ENCODE measurements at regions not wholly inside any gene's neighbourhood (a gene's known extent, or its start where the extent isn't known, plus 50 kb on each side); places are given as distances from the start of the nearest gene placed in this dataset.
A peak's percentile ranks its signal among the peaks of the same experiment; 100 is the strongest.

- TF ChIP-seq FLYWCH1 (CRISPR knock-in tag; IDR thresholded peaks at IDR 0.05) (no peak), GFI1 (CRISPR knock-in tag; IDR thresholded peaks at IDR 0.05; ENCODE audit: borderline replicate concordance) (no peak), PHB2 (IDR thresholded peaks at IDR 0.05; ENCODE audit: partially characterized antibody) (no peak), CCAR2 (optimal IDR thresholded peaks at IDR 0.05; ENCODE audit: low read depth, low read length) (no peak), ZNF20 (CRISPR knock-in tag; IDR thresholded peaks at IDR 0.05) (no peak), ZNF781 (CRISPR knock-in tag; IDR thresholded peaks at IDR 0.05; ENCODE audit: borderline replicate concordance, not compliant biosample characterization) (peak; percentile 18), MED1 (CRISPR knock-in tag; IDR thresholded peaks at IDR 0.05) (peak; percentile 49), CENPBD1 (CRISPR knock-in tag; IDR thresholded peaks at IDR 0.05; ENCODE audit: borderline replicate concordance, low read depth) (no peak), HMG20B (CRISPR knock-in tag; conservative IDR thresholded peaks at IDR 0.05) (no peak), ZGPAT (CRISPR knock-in tag; IDR thresholded peaks at IDR 0.05) (no peak), NR2F2 (IDR thresholded peaks at IDR 0.05; ENCODE audit: borderline replicate concordance, low read depth) (no peak), RFX3 (CRISPR knock-in tag; IDR thresholded peaks at IDR 0.05) (no peak), SSRP1 (CRISPR knock-in tag; IDR thresholded peaks at IDR 0.05) (no peak), ZFP37 (CRISPR knock-in tag; IDR thresholded peaks at IDR 0.05; ENCODE audit: borderline replicate concordance) (no peak), ZNF546 (CRISPR knock-in tag; conservative IDR thresholded peaks at IDR 0.05) (no peak), ZNF205 (CRISPR knock-in tag; IDR thresholded peaks at IDR 0.05) (no peak), SOX5 (CRISPR knock-in tag; IDR thresholded peaks at IDR 0.05; ENCODE audit: borderline replicate concordance) (no peak; the same call in 1 of the 2 replicates), PCBP2 (optimal IDR thresholded peaks at IDR 0.05; ENCODE audit: low read depth, low read length, poor library complexity, severe bottlenecking) (no peak), ZNF263 (CRISPR knock-in tag; IDR thresholded peaks at IDR 0.05) (0 out of 2 replicates have a peak, but pooled peaks have one; percentile 7), AGO1 (IDR thresholded peaks at IDR 0.05; ENCODE audit: low read depth, low read length, poor library complexity, severe bottlenecking) (peak; percentile 62)
- TF ChIP-seq, protein P1, sequence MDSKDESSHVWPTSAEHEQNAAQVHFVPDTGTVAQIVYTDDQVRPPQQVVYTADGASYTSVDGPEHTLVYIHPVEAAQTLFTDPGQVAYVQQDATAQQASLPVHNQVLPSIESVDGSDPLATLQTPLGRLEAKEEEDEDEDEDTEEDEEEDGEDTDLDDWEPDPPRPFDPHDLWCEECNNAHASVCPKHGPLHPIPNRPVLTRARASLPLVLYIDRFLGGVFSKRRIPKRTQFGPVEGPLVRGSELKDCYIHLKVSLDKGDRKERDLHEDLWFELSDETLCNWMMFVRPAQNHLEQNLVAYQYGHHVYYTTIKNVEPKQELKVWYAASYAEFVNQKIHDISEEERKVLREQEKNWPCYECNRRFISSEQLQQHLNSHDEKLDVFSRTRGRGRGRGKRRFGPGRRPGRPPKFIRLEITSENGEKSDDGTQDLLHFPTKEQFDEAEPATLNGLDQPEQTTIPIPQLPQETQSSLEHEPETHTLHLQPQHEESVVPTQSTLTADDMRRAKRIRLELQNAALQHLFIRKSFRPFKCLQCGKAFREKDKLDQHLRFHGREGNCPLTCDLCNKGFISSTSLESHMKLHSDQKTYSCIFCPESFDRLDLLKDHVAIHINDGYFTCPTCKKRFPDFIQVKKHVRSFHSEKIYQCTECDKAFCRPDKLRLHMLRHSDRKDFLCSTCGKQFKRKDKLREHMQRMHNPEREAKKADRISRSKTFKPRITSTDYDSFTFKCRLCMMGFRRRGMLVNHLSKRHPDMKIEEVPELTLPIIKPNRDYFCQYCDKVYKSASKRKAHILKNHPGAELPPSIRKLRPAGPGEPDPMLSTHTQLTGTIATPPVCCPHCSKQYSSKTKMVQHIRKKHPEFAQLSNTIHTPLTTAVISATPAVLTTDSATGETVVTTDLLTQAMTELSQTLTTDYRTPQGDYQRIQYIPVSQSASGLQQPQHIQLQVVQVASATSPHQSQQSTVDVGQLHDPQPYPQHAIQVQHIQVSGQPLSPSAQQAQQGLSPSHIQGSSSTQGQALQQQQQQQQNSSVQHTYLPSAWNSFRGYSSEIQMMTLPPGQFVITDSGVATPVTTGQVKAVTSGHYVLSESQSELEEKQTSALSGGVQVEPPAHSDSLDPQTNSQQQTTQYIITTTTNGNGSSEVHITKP (CRISPR knock-in tag; IDR thresholded peaks at IDR 0.05; ENCODE audit: low read depth), result no peak
- TF ChIP-seq, protein P2, sequence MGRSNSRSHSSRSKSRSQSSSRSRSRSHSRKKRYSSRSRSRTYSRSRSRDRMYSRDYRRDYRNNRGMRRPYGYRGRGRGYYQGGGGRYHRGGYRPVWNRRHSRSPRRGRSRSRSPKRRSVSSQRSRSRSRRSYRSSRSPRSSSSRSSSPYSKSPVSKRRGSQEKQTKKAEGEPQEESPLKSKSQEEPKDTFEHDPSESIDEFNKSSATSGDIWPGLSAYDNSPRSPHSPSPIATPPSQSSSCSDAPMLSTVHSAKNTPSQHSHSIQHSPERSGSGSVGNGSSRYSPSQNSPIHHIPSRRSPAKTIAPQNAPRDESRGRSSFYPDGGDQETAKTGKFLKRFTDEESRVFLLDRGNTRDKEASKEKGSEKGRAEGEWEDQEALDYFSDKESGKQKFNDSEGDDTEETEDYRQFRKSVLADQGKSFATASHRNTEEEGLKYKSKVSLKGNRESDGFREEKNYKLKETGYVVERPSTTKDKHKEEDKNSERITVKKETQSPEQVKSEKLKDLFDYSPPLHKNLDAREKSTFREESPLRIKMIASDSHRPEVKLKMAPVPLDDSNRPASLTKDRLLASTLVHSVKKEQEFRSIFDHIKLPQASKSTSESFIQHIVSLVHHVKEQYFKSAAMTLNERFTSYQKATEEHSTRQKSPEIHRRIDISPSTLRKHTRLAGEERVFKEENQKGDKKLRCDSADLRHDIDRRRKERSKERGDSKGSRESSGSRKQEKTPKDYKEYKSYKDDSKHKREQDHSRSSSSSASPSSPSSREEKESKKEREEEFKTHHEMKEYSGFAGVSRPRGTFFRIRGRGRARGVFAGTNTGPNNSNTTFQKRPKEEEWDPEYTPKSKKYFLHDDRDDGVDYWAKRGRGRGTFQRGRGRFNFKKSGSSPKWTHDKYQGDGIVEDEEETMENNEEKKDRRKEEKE (IDR thresholded peaks at IDR 0.05), result no peak
Measured at GRCh38 chr6:167678102-167679101, 148.3 kb upstream of the AFDN start (continued).
